B cell (primary cell): ENCODE measurements at regions not wholly inside any gene's neighbourhood (a gene's known extent, or its start where the extent isn't known, plus 50 kb on each side); places are given as distances from the start of the nearest gene placed in this dataset.
"Not testable (repeated sequence)": the region's sequence is repeated elsewhere in the genome, so short reads cannot be mapped to it uniquely, and the experiment has no call there.

ENCODE experiments used
- ATAC-seq: fragments of 200-7000 bp; cut with Tn5 transposase; one replicate; pipeline ENCODE4 v1.10.0; 2021; ENCODE audit warnings: low read depth, mild to moderate bottlenecking, moderate number of reproducible peaks, moderate library complexity
- CTCF ChIA-PET: fragments of 350-600 bp; sonication (Branson Sonifier 250); formaldehyde crosslinking; loops from one replicate; lab custom pipeline; 2021; ENCODE audit warnings: antibody characterized with exemption, inconsistent platforms; lab: Charles Lee
- POLR2A ChIA-PET: fragments of 350-600 bp; sonication (Branson Sonifier 250); formaldehyde crosslinking; loops from one replicate; lab custom pipeline; 2021; ENCODE audit warnings: antibody characterized with exemption; lab: Charles Lee
- DNase-seq: peaks from one replicate; pipeline ENCODE4 v3.0.0; 2013
- H2AFZ ChIP-seq: 2 replicates; pipeline ENCODE4 v1.6.1; 2012; ENCODE audit warnings: mild to moderate bottlenecking, low read depth, low read length; ENCODE audit not compliant: insufficient read depth, poor library complexity, severe bottlenecking
- H3K27ac ChIP-seq, 2 donors: 1 replicate in 1 of 2; 2 replicates in 1 of 2; pipeline ENCODE4 v1.5.1; 2012 to 2013; ENCODE audit warnings: low read length in 2 of 2, mild to moderate bottlenecking in 2 of 2, moderate library complexity in 1 of 2
- H3K27me3 ChIP-seq, 4 experiments: fragments of 200-600 bp in 1 of 4; sonication (generic) in 1 of 4; replicated peaks in 1 of 4; 1 replicate in 2 of 4; 2 replicates in 2 of 4; pipeline versions ENCODE4 v1.6.1 to v1.7.0; 2013 to 2016; ENCODE audit warnings: low read length in 3 of 4, mild to moderate bottlenecking in 2 of 4, mixed read lengths in 1 of 4, moderate library complexity in 1 of 4; ENCODE audit not compliant: insufficient read depth in 4 of 4, control insufficient read depth in 3 of 4; ENCODE audit errors: control extremely low read depth in 1 of 4
- H3K36me3 ChIP-seq, 2 experiments: replicated peaks in 1 of 2; 1 replicate in 1 of 2; 2 replicates in 1 of 2; pipeline versions ENCODE4 v1.6.1 to v1.7.1; 2013; ENCODE audit warnings: low read length in 1 of 2; ENCODE audit not compliant: insufficient read depth in 2 of 2, control insufficient read depth in 1 of 2; ENCODE audit errors: control extremely low read depth in 1 of 2, extremely low read depth in 1 of 2
- H3K4me1 ChIP-seq, 2 donors: fragments of 200-600 bp in 1 of 2; sonication (generic) in 1 of 2; 1 replicate in 1 of 2; 2 replicates in 1 of 2; pipeline versions ENCODE4 v1.5.1 to v1.6.1; 2013 to 2017; ENCODE audit warnings: low read length in 2 of 2; ENCODE audit not compliant: control insufficient read depth in 2 of 2, insufficient read depth in 2 of 2
- H3K4me2 ChIP-seq: replicated peaks from 2 replicates; pipeline ENCODE3; 2012; ENCODE audit warnings: mild to moderate bottlenecking, low read depth, low read length; ENCODE audit not compliant: poor library complexity, severe bottlenecking
- H3K4me3 ChIP-seq, 5 experiments: fragments of 200-600 bp in 1 of 5; sonication (generic) in 1 of 5; 1 replicate in 3 of 5; 2 replicates in 2 of 5; pipeline versions ENCODE4 v1.5.1 to v1.7.0; 2011 to 2016; ENCODE audit warnings: low read length in 4 of 5, mild to moderate bottlenecking in 4 of 5, low read depth in 2 of 5, control low read depth in 1 of 5, moderate library complexity in 1 of 5; ENCODE audit not compliant: insufficient read depth in 1 of 5; ENCODE audit errors: control extremely low read depth in 1 of 5, extremely low read depth in 1 of 5
- H3K79me2 ChIP-seq: fragments of 200-600 bp; sonication (generic); one replicate; pipeline ENCODE4 v1.6.0; 2016; ENCODE audit warnings: low read length; ENCODE audit not compliant: control insufficient read depth, insufficient read depth
- H3K9ac ChIP-seq: fragments of 200-600 bp; sonication (generic); 2 replicates; pipeline ENCODE4 v1.6.1; 2017; ENCODE audit warnings: mild to moderate bottlenecking, low read length, moderate library complexity
- H3K9me3 ChIP-seq, 3 donors: one replicate each; pipeline versions ENCODE4 v1.6.1 to v1.7.1; 2013; ENCODE audit warnings: low read length in 2 of 3; ENCODE audit not compliant: control insufficient read depth in 2 of 3, insufficient read depth in 1 of 3; ENCODE audit errors: control extremely low read depth in 1 of 3
- H4K20me1 ChIP-seq: 2 replicates; pipeline ENCODE4 v1.6.0; 2012; ENCODE audit warnings: mild to moderate bottlenecking, low read length; ENCODE audit not compliant: insufficient read depth, control insufficient read depth, poor library complexity, severe bottlenecking
- H3K27ac Mint-ChIP-seq: one replicate; pipeline ENCODE4 v1.8.0; 2021; ENCODE audit warnings: mixed read lengths
- H3K27me3 Mint-ChIP-seq: one replicate; pipeline ENCODE4 v1.8.0; 2021; ENCODE audit warnings: mixed read lengths
- H3K4me1 Mint-ChIP-seq: one replicate; pipeline ENCODE4 v1.8.0; 2021; ENCODE audit warnings: mixed read lengths
- H3K4me3 Mint-ChIP-seq: one replicate; pipeline ENCODE4 v1.8.0; 2021; ENCODE audit warnings: mixed read lengths
- H3K9me3 Mint-ChIP-seq: one replicate; pipeline ENCODE4 v1.8.0; 2022; ENCODE audit warnings: mixed read lengths; ENCODE audit not compliant: insufficient read depth
- CTCF ChIP-seq: fragments of 200-600 bp; IDR thresholded peaks from one replicate; pipeline ENCODE4 v1.8.0; 2022; ENCODE audit warnings: antibody characterized with exemption, mild to moderate bottlenecking
- EZH2 ChIP-seq: IDR thresholded peaks from 2 replicates; pipeline ENCODE4 v1.6.1; 2012; ENCODE audit warnings: borderline replicate concordance, low read depth, mild to moderate bottlenecking, moderate library complexity, low read length; ENCODE audit not compliant: insufficient read depth, poor library complexity, severe bottlenecking
- WGBS: methylation state at CpG from one replicate; pipeline ENCODE4 v1.1.5; 2013; ENCODE audit warnings: missing lambda C conversion rate; ENCODE audit not compliant: insufficient coverage; 5-methylcytosine and 5-hydroxymethylcytosine counted together
- intact Hi-C: fragments of 100-400 bp; cut with micrococcal nuclease; formaldehyde crosslinking; loops from one replicate; pipeline ENCODE4 v1.10.0; 2022

GRCh38 chr16:29254676-29255495 lies 151.6 kb downstream of the NPIPB11 start:
- DNase-seq (no peak), ATAC-seq (no peak)
- Mint-ChIP-seq H3K27me3 (no peaks in the 10 kb centered on the region), H3K4me3 (no peak overlapping the region), H3K9me3 (no peaks in the 10 kb centered on the region), H3K4me1 (no peaks in the 10 kb centered on the region), H3K27ac (no peak overlapping the region)
- H3K4me2 ChIP-seq: no peak overlapping the region
- H3K4me3 ChIP-seq: no peak overlapping the region
- intact Hi-C loops: no loop called here
- H3K27me3 ChIP-seq: no peaks in the 10 kb centered on the region
- H3K9ac ChIP-seq: no peak overlapping the region
- no peaks in the 10 kb centered on the region for H3K79me2 ChIP-seq
- H4K20me1 ChIP-seq: no peaks in the 10 kb centered on the region
- H3K4me1 ChIP-seq: no peaks in the 10 kb centered on the region
- no peak overlapping the region for H2AFZ ChIP-seq
- H3K9me3 ChIP-seq: peaks cover 0 to 19% (median 0%) of the 10 kb centered on the region in 3 donors
- TF ChIP-seq CTCF (no peak), EZH2 (no peak)
- WGBS: 95% methylated on average over 26 of the region's 33 CpGs
- no peaks in the 10 kb centered on the region for H3K36me3 ChIP-seq
- ChIA-PET CTCF (no interaction called here), POLR2A (no interaction called here)
- H3K27ac ChIP-seq: no peak overlapping the region

- WGBS: 90% methylated on average over 28 of the region's 35 CpGs
- H3K9ac ChIP-seq, CTCF ChIA-PET, H3K4me3 ChIP-seq, H3K9me3 Mint-ChIP-seq, H3K4me1 ChIP-seq, H3K27me3 Mint-ChIP-seq, H3K36me3 ChIP-seq, DNase-seq, H3K4me3 Mint-ChIP-seq, intact Hi-C loops, POLR2A ChIA-PET, H3K27ac ChIP-seq, H3K4me1 Mint-ChIP-seq, H2AFZ ChIP-seq, H3K27me3 ChIP-seq, H3K79me2 ChIP-seq, H3K4me2 ChIP-seq, H4K20me1 ChIP-seq, H3K27ac Mint-ChIP-seq, ATAC-seq: not testable (repeated sequence)
- peaks cover 0 to 19% (median 0%) of the 10 kb centered on the region in 3 donors for H3K9me3 ChIP-seq
These were observed 152.6 kb downstream of the NPIPB11 start for GRCh38 chr16:29253716-29254590.

- ATAC-seq: not testable (repeated sequence)
- whole genome bisulfite sequencing: 94% methylated on average over 6 of the region's 7 CpGs
These were observed 153.4 kb downstream of the NPIPB11 start for GRCh38 chr16:29253066-29253590.

More at GRCh38 chr16:29253066-29253590, 153.4 kb downstream of the NPIPB11 start:
- H2AFZ ChIP-seq, H3K9ac ChIP-seq, CTCF ChIA-PET, H3K27me3 ChIP-seq, H3K27ac Mint-ChIP-seq, H3K4me3 Mint-ChIP-seq, H3K4me3 ChIP-seq, H3K27ac ChIP-seq, POLR2A ChIA-PET, DNase-seq, H3K27me3 Mint-ChIP-seq, H3K4me2 ChIP-seq, intact Hi-C loops, H3K79me2 ChIP-seq, H3K9me3 Mint-ChIP-seq, H4K20me1 ChIP-seq, H3K36me3 ChIP-seq, H3K4me1 Mint-ChIP-seq, H3K4me1 ChIP-seq: not testable (repeated sequence)
- peaks cover 0 to 19% (median 0%) of the 10 kb centered on the region in 3 donors for H3K9me3 ChIP-seq
